GM12891 (cell line): ENCODE measurements at regions not wholly inside any gene's neighbourhood (a gene's known extent, or its start where the extent isn't known, plus 50 kb on each side); places are given as distances from the start of the nearest gene placed in this dataset.

Source experiments
- DNase-seq: peaks from one replicate; pipeline ENCODE4 v3.0.0; 2011; ENCODE audit warnings: low spot score; ENCODE audit not compliant: insufficient read length
- FAIRE-seq: peaks from 2 replicates; lab custom pipeline; 2011; peaks lifted over from hg19 to GRCh38; lab: Jason Lieb, UNC
- PAX5 ChIP-seq: IDR thresholded peaks from 2 replicates; pipeline ENCODE4 v1.6.1; 2011; ENCODE audit warnings: low read length, moderate library complexity, mild to moderate bottlenecking; ENCODE audit not compliant: insufficient read depth, severe bottlenecking
- POLR2A ChIP-seq: IDR thresholded peaks from 2 replicates; pipeline ENCODE4 v1.6.1; 2011; ENCODE audit warnings: low read depth, low read length, control low read depth
- POLR2AphosphoS5 ChIP-seq: IDR thresholded peaks from 2 replicates; pipeline ENCODE4 v1.6.1; 2011; ENCODE audit warnings: low read depth, low read length, control low read depth
- POU2F2 ChIP-seq: IDR thresholded peaks from 2 replicates; pipeline ENCODE4 v1.6.1; 2011; ENCODE audit warnings: low read depth, mild to moderate bottlenecking, control low read depth, low read length, moderate library complexity
- SPI1 ChIP-seq: IDR thresholded peaks from 2 replicates; pipeline ENCODE4 v1.6.1; 2011; ENCODE audit warnings: low read depth, low read length, control low read depth
- TAF1 ChIP-seq: IDR thresholded peaks from 2 replicates; pipeline ENCODE4 v1.6.1; 2011; ENCODE audit warnings: low read depth, low read length, control low read depth

DNA sequence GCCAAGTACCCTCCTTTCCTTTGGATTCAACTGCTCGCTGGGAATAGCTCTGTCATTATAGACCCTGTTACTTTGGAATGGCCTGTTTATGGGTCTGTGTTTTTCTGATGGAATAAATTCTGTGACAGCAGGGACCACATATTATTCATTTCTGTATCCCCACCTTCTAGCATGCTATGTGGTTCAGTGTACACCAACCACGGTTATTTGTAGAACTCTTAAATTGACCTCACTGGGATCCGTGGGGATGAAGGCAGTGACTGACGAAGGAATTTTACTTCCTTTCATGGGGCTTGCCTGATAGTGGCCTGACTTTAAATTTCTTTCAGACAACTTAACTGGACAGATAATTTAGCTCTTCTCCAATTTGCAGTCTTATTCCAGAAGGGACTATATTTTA is 343.2 kb downstream of the SPRY1 start:
- no peak for DNase-seq
- TF ChIP-seq POLR2AphosphoS5 (no peak), POU2F2 (no peak), SPI1 (no peak), PAX5 (no peak), POLR2A (no peak), TAF1 (no peak)
- FAIRE-seq = no peak

DNA sequence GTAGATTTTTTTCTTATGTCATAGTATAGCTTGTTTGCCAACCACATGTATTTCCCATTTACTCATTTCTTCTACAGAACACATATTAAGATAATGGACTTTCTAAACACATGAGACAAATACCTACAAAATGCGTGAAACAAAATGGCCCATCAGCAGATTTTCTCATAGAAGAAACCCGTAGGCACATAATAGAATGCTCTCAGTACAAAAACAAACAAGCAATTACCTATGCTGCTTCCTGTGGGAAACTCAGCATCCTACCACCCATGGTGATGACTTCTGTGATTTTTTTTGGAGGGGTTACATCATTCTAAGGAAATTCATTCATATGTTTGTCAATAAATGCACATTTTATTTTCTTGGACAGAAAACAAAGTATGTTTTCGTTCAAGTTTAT is 343.6 kb downstream of the SPRY1 start:
- FAIRE-seq = no peak
- no peak for DNase-seq
- no peak for TF ChIP-seq SPI1

DNA sequence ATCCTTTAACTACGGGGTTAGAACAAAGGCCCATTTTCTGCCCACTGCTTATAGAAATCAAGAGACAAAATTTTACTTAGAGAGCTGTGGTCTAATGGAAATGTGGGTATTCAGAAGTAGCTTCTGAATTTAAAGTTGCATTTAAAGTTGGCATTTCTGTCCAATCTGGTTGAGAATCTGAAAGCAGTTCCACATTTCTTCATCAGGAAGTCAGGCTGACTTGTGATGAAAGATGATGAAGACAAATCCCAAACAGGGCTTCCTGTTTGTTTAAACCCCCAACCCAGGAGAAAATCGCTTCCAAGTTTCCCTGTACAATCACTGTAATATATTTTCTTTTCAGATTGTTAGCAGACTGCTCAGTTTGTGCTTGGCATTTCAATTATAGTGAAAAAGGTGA is 345.3 kb downstream of the SPRY1 start:
- FAIRE-seq = no peak
- TF ChIP-seq POLR2AphosphoS5 (no peak), POLR2A (no peak), SPI1 (no peak), PAX5 (no peak), POU2F2 (no peak), TAF1 (no peak)
- DNase-seq = no peak

DNA sequence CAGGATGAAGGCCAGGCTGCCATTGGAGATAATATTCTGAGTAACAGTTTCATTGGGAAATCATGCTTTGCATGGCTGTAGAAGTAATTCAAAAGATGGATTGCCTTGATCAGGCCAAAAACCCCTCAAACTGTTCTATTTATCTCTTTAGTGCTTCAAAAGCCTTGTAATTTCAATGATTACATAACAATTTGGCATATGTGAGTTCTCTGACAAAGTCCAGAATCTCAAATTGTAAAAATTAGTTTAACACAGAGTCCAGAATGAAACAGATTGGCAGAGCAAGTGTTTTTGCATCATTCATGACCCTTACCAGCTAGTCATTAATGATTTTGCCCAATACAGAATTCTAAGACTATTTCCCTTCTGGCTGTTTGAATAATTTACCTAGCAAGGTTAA is 347.3 kb downstream of the SPRY1 start:
- TF ChIP-seq POLR2A (no peak), POLR2AphosphoS5 (no peak), TAF1 (no peak), POU2F2 (no peak), SPI1 (no peak), PAX5 (no peak)
- FAIRE-seq (no peak), DNase-seq (no peak)

DNA sequence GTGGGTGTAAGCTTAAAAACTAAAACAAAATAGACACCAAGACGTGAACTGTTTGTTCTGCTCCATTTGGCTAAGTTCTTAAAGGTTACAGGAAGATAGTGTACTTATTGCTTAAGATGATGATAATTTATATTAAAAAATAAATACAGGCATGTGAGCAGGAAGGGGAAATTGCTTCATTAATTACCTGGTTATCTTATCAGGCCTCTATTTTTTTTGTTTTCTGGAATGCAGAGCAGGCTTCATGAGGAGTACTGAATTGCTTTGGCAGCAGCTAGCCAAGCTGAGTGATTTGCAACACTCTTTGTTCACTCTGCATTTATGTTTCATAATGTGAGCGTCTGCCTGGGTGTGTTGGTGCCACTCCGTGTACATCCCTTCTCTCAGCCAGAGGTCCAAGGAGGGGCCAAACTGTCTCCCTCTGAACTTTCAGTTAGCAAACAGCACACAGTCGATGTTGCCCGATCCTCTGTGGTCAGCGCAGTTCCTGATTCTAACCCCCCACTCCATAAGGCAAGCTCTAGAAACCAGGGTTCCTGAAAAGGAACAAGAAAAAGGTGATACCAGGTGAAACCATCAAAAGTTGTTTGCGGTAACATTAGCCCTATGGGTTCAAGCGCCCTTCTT is 348.2 kb downstream of the SPRY1 start:
- DNase-seq (no peak), FAIRE-seq (no peak)
- TF ChIP-seq SPI1 (no peak), PAX5 (no peak), POU2F2 (no peak), POLR2A (no peak), TAF1 (no peak), POLR2AphosphoS5 (no peak)

DNA sequence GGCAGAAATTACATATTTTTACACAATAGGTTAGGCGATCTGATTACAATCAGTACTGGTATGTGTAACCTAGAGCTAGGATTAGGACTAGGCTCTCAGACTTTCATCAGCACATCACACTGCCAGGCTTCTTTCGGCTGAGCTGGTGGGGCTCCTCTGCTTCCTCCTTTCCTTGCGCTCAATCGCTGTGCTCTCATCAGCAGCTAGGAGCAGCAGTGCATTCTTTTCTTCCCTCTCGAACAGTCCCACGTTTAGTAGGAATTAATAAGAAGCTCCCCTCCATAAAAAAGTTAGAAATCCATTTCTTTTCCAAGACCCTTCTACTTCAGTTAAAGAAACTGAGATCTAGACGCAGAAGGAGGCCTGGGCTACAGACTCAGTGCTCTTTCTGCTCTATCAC is 350.4 kb downstream of the SPRY1 start:
- no peak for FAIRE-seq
- DNase-seq = no peak

DNA sequence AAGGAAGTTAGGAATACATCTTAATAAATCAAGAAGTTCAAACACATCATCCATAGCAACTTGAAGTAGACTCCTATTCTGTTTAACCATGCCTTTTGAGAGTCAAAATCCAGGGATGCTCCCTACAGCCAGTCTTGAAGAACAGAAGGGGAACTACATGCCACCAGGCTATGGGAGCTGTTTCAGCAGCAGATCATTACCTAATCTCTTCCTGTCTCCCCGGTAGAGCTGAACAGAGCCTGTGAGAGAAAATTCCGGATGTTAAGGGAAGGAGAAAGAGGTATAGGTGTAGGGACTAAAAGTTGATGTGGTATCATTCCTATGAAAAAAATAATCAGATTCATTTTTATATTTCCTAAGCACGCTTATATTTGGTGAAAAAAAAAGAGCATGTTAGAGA is 352.2 kb downstream of the SPRY1 start:
- no peak for FAIRE-seq
- DNase-seq = no peak
- TF ChIP-seq PAX5 = no peak
- TF ChIP-seq SPI1 = no peak
- no peak for TF ChIP-seq POU2F2
- TF ChIP-seq POLR2A = no peak
- no peak for TF ChIP-seq TAF1
- no peak for TF ChIP-seq POLR2AphosphoS5

More for the DNA sequence above, 350.4 kb downstream of the SPRY1 start:
- TF ChIP-seq POU2F2 (no peak), POLR2AphosphoS5 (no peak), SPI1 (no peak), POLR2A (no peak), TAF1 (no peak), PAX5 (no peak)

DNA sequence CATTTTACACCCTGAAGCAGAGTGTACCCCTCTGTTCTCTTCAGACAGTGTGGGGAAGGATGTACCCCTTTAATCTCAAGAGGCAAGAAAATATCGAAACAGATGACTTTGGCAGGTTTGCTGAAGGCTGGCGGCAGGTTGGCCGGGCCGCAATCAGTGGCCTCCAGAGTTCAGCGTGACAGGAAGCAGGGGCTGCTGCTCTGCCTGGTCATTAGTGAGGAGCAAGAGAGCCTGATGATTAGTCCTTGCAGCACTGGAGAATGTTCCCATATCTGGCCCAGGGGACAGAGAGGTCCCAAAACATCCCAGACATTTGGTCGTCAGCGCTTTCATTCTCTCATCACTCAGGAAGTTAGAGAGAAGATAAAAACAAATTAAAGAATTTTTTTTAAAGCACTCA is 352.8 kb downstream of the SPRY1 start:
- DNase-seq (no peak), FAIRE-seq (no peak)

DNA sequence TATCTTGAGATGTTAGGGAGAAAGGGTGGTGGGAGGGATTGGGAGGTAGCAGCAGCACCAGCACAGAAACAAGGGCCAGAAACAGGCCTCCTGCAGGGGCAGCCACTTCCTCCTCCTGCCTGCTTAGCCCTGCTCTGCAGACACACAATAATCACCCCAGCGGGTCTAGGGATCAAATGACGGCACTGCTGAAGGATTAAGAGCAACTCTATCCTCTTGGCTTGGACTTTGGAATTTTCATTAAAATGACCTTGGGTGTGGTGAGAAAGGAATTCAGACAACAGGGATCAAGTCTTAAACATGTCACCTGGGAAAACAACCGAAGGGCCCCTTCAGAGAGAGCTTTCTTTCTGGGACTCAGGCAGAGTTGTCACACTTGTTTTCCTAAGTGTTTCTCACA is 353.4 kb downstream of the SPRY1 start:
- FAIRE-seq (no peak), DNase-seq (no peak)
- no peak for TF ChIP-seq PAX5
- no peak for TF ChIP-seq POLR2AphosphoS5
- no peak for TF ChIP-seq POU2F2
- TF ChIP-seq POLR2A = no peak
- TF ChIP-seq TAF1 = no peak
- no peak for TF ChIP-seq SPI1

More for the DNA sequence above, 352.8 kb downstream of the SPRY1 start:
- TF ChIP-seq POLR2A = no peak
- no peak for TF ChIP-seq PAX5
- TF ChIP-seq POLR2AphosphoS5 = no peak
- no peak for TF ChIP-seq TAF1
- no peak for TF ChIP-seq POU2F2
- no peak for TF ChIP-seq SPI1

DNA sequence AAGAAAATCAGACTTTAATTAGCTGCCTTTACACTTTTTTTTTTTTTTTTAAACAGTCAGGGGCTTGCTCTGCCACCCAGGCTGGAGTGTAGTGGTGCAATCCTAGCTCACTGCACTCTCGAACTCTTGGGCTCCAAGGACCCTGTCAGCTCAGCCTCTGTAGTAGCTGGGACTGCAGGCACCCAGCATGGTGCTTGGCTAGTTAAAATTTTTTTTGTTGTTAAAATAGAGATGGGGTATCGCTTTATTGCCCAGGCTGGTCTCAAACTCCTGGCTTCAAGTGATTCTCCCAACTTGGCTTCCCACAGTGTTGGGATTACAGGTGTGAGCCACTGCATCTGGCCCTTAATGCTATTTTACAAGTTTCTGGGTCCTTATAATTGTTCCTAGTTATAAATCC is 359.1 kb downstream of the SPRY1 start:
- DNase-seq = no peak
- TF ChIP-seq SPI1 = no peak
- TF ChIP-seq POLR2A = no peak
- no peak for TF ChIP-seq PAX5
- no peak for TF ChIP-seq TAF1
- TF ChIP-seq POLR2AphosphoS5 = no peak
- TF ChIP-seq POU2F2 = no peak
- FAIRE-seq = no peak
